IMR-90 (cell line): ENCODE measurements at regions not wholly inside any gene's neighbourhood (a gene's known extent, or its start where the extent isn't known, plus 50 kb on each side); places are given as distances from the start of the nearest gene placed in this dataset.

Experiments used
- ATAC-seq: fragments of 200-7000 bp; cut with Tn5 transposase; 2 replicates; pipeline ENCODE4 v1.9.1; 2020; ENCODE audit warnings: low read depth, mild to moderate bottlenecking, moderate library complexity
- BruUV-seq: library from RNA; stranded (reverse); fragments of 400-500 nt; replicated peaks from 2 replicates; lab custom pipeline; 2021; lab: Mats Ljungman, UMichigan
- CTCF ChIA-PET: fragments of 300-600 bp; formaldehyde crosslinking; extraction: SDS; loops from one replicate; lab custom pipeline; 2021; ENCODE audit warnings: antibody characterized with exemption; lab: Yijun Ruan, JAX
- POLR2A ChIA-PET: fragments of 300-600 bp; sonication (Branson Sonifier 250); formaldehyde crosslinking; loops from one replicate; lab custom pipeline; 2022; ENCODE audit warnings: antibody characterized with exemption; ENCODE audit not compliant: unreplicated experiment; lab: Charles Lee
- DNase-seq: peaks from one replicate; pipeline ENCODE4 v3.0.0; 2013
- H2AFZ ChIP-seq: replicated peaks from 2 replicates; pipeline ENCODE3; 2013; ENCODE audit warnings: low read length, mild to moderate bottlenecking; ENCODE audit not compliant: poor library complexity
- H2AK5ac ChIP-seq: 2 replicates; pipeline ENCODE4 v1.6.1; 2013; ENCODE audit warnings: low read depth, low read length, inconsistent platforms
- H2AK9ac ChIP-seq: replicated peaks from 2 replicates; pipeline ENCODE3; 2013; ENCODE audit warnings: mild to moderate bottlenecking, low read depth, low read length, moderate library complexity; ENCODE audit not compliant: poor library complexity
- H2BK120ac ChIP-seq: 2 replicates; pipeline ENCODE4 v1.6.1; 2013; ENCODE audit warnings: low read depth, low read length, inconsistent platforms
- H2BK15ac ChIP-seq: 3 replicates; pipeline ENCODE4 v1.6.1; 2013; ENCODE audit warnings: low read depth, low read length, inconsistent platforms
- H2BK20ac ChIP-seq: 2 replicates; pipeline ENCODE4 v1.6.1; 2013; ENCODE audit warnings: low read depth, mild to moderate bottlenecking, inconsistent platforms, low read length, moderate library complexity
- H2BK5ac ChIP-seq: 2 replicates; pipeline ENCODE4 v1.6.1; 2013; ENCODE audit warnings: mild to moderate bottlenecking, low read depth, low read length, inconsistent platforms; ENCODE audit not compliant: poor library complexity, severe bottlenecking
- H3K14ac ChIP-seq: replicated peaks from 2 replicates; pipeline ENCODE4 v1.6.1; 2013; ENCODE audit warnings: low read depth, low read length, inconsistent platforms
- H3K18ac ChIP-seq: 2 replicates; pipeline ENCODE4 v1.6.1; 2013; ENCODE audit warnings: low read depth, low read length, control low read depth
- H3K23ac ChIP-seq: 2 replicates; pipeline ENCODE4 v1.6.1; 2013; ENCODE audit warnings: low read depth, low read length, inconsistent platforms
- H3K27ac ChIP-seq: 2 replicates; pipeline ENCODE4 v1.5.1; 2013; ENCODE audit warnings: mild to moderate bottlenecking, control low read depth, low read length; ENCODE audit not compliant: insufficient read depth
- H3K27me3 ChIP-seq: 2 replicates; pipeline ENCODE4 v1.6.1; 2013; ENCODE audit warnings: low read length; ENCODE audit not compliant: control insufficient read depth, insufficient read depth
- H3K36me3 ChIP-seq: 2 replicates; pipeline ENCODE4 v1.6.1; 2013; ENCODE audit warnings: low read length, mixed read lengths; ENCODE audit not compliant: control insufficient read depth, insufficient read depth
- H3K4ac ChIP-seq: 2 replicates; pipeline ENCODE4 v1.6.1; 2013; ENCODE audit warnings: low read depth, low read length, inconsistent platforms
- H3K4me1 ChIP-seq: 2 replicates; pipeline ENCODE4 v1.6.1; 2013; ENCODE audit warnings: low read length, mixed read lengths; ENCODE audit not compliant: control insufficient read depth, insufficient read depth
- H3K4me2 ChIP-seq: 2 replicates; pipeline ENCODE4 v1.6.1; 2013; ENCODE audit warnings: low read depth, mild to moderate bottlenecking, control low read depth, low read length, moderate library complexity
- H3K4me3 ChIP-seq: 2 replicates; pipeline ENCODE4 v1.5.1; 2013; ENCODE audit warnings: low read depth, mild to moderate bottlenecking, control low read depth, low read length, moderate library complexity; ENCODE audit not compliant: insufficient read depth
- H3K56ac ChIP-seq: 2 replicates; pipeline ENCODE4 v1.6.1; 2013; ENCODE audit warnings: low read length, inconsistent platforms; ENCODE audit not compliant: insufficient read depth; ENCODE audit errors: extremely low read depth
- H3K79me1 ChIP-seq, 2 experiments: 2 replicates each; pipeline ENCODE4 v1.6.1; 2013; ENCODE audit warnings: low read length in 2 of 2, inconsistent platforms in 1 of 2, low read depth in 1 of 2
- H3K9ac ChIP-seq: 2 replicates; pipeline ENCODE4 v1.6.1; 2013; ENCODE audit warnings: low read depth, low read length, control low read depth
- H3K9me1 ChIP-seq: 2 replicates; pipeline ENCODE4 v1.6.1; 2013; ENCODE audit warnings: low read length, inconsistent platforms; ENCODE audit not compliant: insufficient read depth
- H3K9me3 ChIP-seq: 2 replicates; pipeline ENCODE4 v1.6.1; 2013; ENCODE audit warnings: low read length; ENCODE audit not compliant: control insufficient read depth, insufficient read depth
- H4K20me1 ChIP-seq: 2 replicates; pipeline ENCODE4 v1.6.1; 2013; ENCODE audit warnings: low read length, inconsistent platforms; ENCODE audit not compliant: insufficient read depth
- H4K5ac ChIP-seq: 2 replicates; pipeline ENCODE4 v1.6.1; 2013; ENCODE audit warnings: mild to moderate bottlenecking, low read depth, low read length, control low read depth
- H4K8ac ChIP-seq, 2 experiments: 2 replicates each; pipeline ENCODE4 v1.6.1; 2013; ENCODE audit warnings: low read depth in 2 of 2, low read length in 2 of 2, control low read depth in 1 of 2, inconsistent platforms in 1 of 2
- H4K91ac ChIP-seq: 2 replicates; pipeline ENCODE4 v1.6.1; 2013; ENCODE audit warnings: low read depth, low read length, inconsistent platforms; ENCODE audit not compliant: insufficient read depth
- BHLHE40 ChIP-seq: fragments of 150-350 bp; IDR thresholded peaks from 2 replicates; pipeline ENCODE4 v1.6.1; 2016; ENCODE audit warnings: mild to moderate bottlenecking, low read depth, low read length
- CEBPB ChIP-seq: IDR thresholded peaks from 2 replicates; pipeline ENCODE4 v1.6.1; 2012; ENCODE audit warnings: low read depth, low read length, improper control_type of control experiment
- CHD1 ChIP-seq: IDR thresholded peaks from 2 replicates; pipeline ENCODE4 v1.6.1; 2012; ENCODE audit warnings: low read depth, low read length, improper control_type of control experiment
- CTCF ChIP-seq: conservative IDR thresholded peaks from 2 replicates; pipeline ENCODE4 v1.5.1; 2012; ENCODE audit warnings: mild to moderate bottlenecking, low read depth, low read length, improper control_type of control experiment
- FOS ChIP-seq: fragments of 150-350 bp; IDR thresholded peaks from 2 replicates; pipeline ENCODE4 v1.6.1; 2016; ENCODE audit warnings: low read depth, low read length
- MAFK ChIP-seq: IDR thresholded peaks from 2 replicates; pipeline ENCODE4 v1.6.1; 2012; ENCODE audit warnings: low read depth, low read length, improper control_type of control experiment
- MAZ ChIP-seq: IDR thresholded peaks from 2 replicates; pipeline ENCODE4 v1.6.1; 2012; ENCODE audit warnings: low read depth, mild to moderate bottlenecking, low read length, improper control_type of control experiment, moderate library complexity, borderline replicate concordance
- MXI1 ChIP-seq: IDR thresholded peaks from 2 replicates; pipeline ENCODE4 v1.6.1; 2012; ENCODE audit warnings: low read depth, mild to moderate bottlenecking, low read length, moderate library complexity, borderline replicate concordance
- NFE2L2 ChIP-seq: fragments of 150-350 bp; IDR thresholded peaks from 2 replicates; pipeline ENCODE4 v1.6.1; 2016; ENCODE audit warnings: low read depth, mild to moderate bottlenecking, low read length
- POLR2A ChIP-seq: IDR thresholded peaks from 2 replicates; pipeline ENCODE4 v1.6.1; 2012; ENCODE audit warnings: mild to moderate bottlenecking, low read depth, low read length
- RAD21 ChIP-seq: IDR thresholded peaks from 2 replicates; pipeline ENCODE4 v1.6.1; 2012; ENCODE audit warnings: low read length, improper control_type of control experiment
- RCOR1 ChIP-seq: IDR thresholded peaks from 2 replicates; pipeline ENCODE4 v1.6.1; 2012; ENCODE audit warnings: mild to moderate bottlenecking, low read length, improper control_type of control experiment; ENCODE audit not compliant: insufficient replicate concordance
- RFX5 ChIP-seq: IDR thresholded peaks from 2 replicates; pipeline ENCODE4 v1.8.0; 2012; ENCODE audit warnings: low read depth, mild to moderate bottlenecking, low read length, moderate library complexity
- SMC3 ChIP-seq: fragments of 150-350 bp; IDR thresholded peaks from 2 replicates; pipeline ENCODE4 v1.6.1; 2016; ENCODE audit warnings: low read depth, mild to moderate bottlenecking, antibody characterized with exemption, low read length, moderate library complexity
- USF2 ChIP-seq: fragments of 150-350 bp; IDR thresholded peaks from 2 replicates; pipeline ENCODE4 v1.6.1; 2017; ENCODE audit warnings: mild to moderate bottlenecking, antibody characterized with exemption, low read length, low read depth
- WGBS, 2 experiments: methylation state at CpG; one replicate each; pipeline versions ENCODE4 v1.1.5 to v1.1.7; 2013; ENCODE audit warnings: missing lambda C conversion rate in 2 of 2; ENCODE audit not compliant: insufficient read length in 1 of 2; ENCODE audit errors: extremely low coverage in 2 of 2; 5-methylcytosine and 5-hydroxymethylcytosine counted together
- dilution Hi-C: fragments of 300-500 bp; cut with HindIII; formaldehyde crosslinking; loops from one replicate; pipeline ENCODE4 v1.14.3; 2018; ENCODE audit warnings: low sequenced_read_pairs; ENCODE audit not compliant: unreplicated experiment
- in situ Hi-C: fragments of 300-500 bp; cut with MboI; formaldehyde crosslinking; loops from 3 replicates; pipeline ENCODE4 v1.14.3; 2019; ENCODE audit warnings: low sequenced_read_pairs, inconsistent platforms, mixed read lengths
- intact Hi-C: fragments of 100-400 bp; cut with micrococcal nuclease; formaldehyde crosslinking; loops from 2 replicates; pipeline ENCODE4 v1.10.0; 2022
- TF ChIP-seq, protein P1 (sequence below): fragments of 150-350 bp; IDR thresholded peaks from 2 replicates; pipeline ENCODE4 v1.6.1; 2016; ENCODE audit warnings: low read depth, mild to moderate bottlenecking, low read length, moderate library complexity, borderline replicate concordance

DNA sequence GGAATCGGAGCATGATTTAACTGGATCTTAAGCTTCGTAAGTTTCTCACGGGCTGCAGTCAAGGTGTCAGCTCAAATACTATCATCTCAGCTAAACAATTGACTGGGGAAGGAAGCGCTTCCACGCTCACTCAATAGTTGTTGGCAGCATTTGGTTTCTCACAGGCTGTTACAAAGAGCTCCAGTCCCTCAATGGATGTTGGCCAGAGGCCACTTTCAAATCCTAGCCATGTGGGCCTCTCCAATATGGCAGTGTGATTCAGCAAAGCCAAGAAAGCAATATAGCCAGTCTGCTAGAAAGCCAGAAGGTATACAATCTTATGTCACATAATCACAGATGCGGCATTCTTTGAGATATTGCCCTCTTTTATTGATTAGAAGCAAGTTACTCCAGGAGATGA, 98.3 kb upstream of the PHACTR1 start:
- TF ChIP-seq CHD1 (no peak), NFE2L2 (no peak), RAD21 (no peak), POLR2A (no peak), USF2 (no peak), CTCF (no peak), SMC3 (no peak), MAZ (no peak), BHLHE40 (no peak), CEBPB (no peak), RFX5 (no peak), RCOR1 (no peak), MAFK (no peak), MXI1 (no peak), FOS (no peak)
- TF ChIP-seq, protein P1, sequence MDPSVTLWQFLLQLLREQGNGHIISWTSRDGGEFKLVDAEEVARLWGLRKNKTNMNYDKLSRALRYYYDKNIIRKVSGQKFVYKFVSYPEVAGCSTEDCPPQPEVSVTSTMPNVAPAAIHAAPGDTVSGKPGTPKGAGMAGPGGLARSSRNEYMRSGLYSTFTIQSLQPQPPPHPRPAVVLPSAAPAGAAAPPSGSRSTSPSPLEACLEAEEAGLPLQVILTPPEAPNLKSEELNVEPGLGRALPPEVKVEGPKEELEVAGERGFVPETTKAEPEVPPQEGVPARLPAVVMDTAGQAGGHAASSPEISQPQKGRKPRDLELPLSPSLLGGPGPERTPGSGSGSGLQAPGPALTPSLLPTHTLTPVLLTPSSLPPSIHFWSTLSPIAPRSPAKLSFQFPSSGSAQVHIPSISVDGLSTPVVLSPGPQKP, result no peak
- Histone ChIP-seq H4K8ac (no peak overlapping the region), H3K36me3 (no peaks in the 10 kb centered on the region), H3K27me3 (peaks cover 5% of the 10 kb centered on the region; the same call in 1 of the 2 replicates), H2BK15ac (no peak overlapping the region), H3K4ac (no peak overlapping the region), H3K14ac (no peak overlapping the region), H3K9ac (no peak overlapping the region), H3K27ac (no peak overlapping the region), H4K5ac (no peak overlapping the region), H3K4me2 (no peak overlapping the region), H3K79me1 (no peaks in the 10 kb centered on the region), H2AK9ac (no peak overlapping the region), H3K23ac (no peak overlapping the region), H3K18ac (no peak overlapping the region), H3K9me3 (no peaks in the 10 kb centered on the region), H3K4me1 (no peaks in the 10 kb centered on the region), H2BK20ac (no peak overlapping the region), H3K56ac (no peak overlapping the region), H2BK120ac (no peak overlapping the region), H3K9me1 (no peaks in the 10 kb centered on the region), H2AK5ac (no peak overlapping the region), H2AFZ (no peak overlapping the region), H4K20me1 (no peaks in the 10 kb centered on the region), H2BK5ac (no peak overlapping the region), H3K4me3 (no peak overlapping the region), H4K91ac (no peak overlapping the region)
- no peak for DNase-seq
- intact Hi-C loops (no loop called here), dilution Hi-C loops (no loop called here), in situ Hi-C loops (no loop called here)
- no peak for ATAC-seq
- no CpG with 5 or more reads among the region's 6 CpGs for WGBS, 2 experiments
- ChIA-PET CTCF (no interaction called here), POLR2A (no interaction called here)
- no TSS peak for BruUV-seq
